SK-N-SH (cell line): ENCODE measurements at regions not wholly inside any gene's neighbourhood (a gene's known extent, or its start where the extent isn't known, plus 50 kb on each side); places are given as distances from the start of the nearest gene placed in this dataset.

Source experiments
- CTCF ChIP-seq: fragments of 200-600 bp; sonication (generic); IDR thresholded peaks from 2 replicates; pipeline ENCODE4 v1.6.1; 2017; ENCODE audit warnings: antibody characterized with exemption, mild to moderate bottlenecking, moderate library complexity
- EP300 ChIP-seq, 2 experiments: IDR thresholded peaks; 2 replicates each; pipeline versions ENCODE4 v1.4.0 to v1.6.1; 2012; ENCODE audit warnings: borderline replicate concordance in 1 of 2, low read depth in 1 of 2, low read length in 1 of 2
- FOXM1 ChIP-seq: IDR thresholded peaks from 2 replicates; pipeline ENCODE4 v1.4.0; 2012; ENCODE audit warnings: low read depth, mild to moderate bottlenecking
- RAD21 ChIP-seq: IDR thresholded peaks from 2 replicates; pipeline ENCODE4 v1.6.1; 2012; ENCODE audit warnings: mild to moderate bottlenecking, low read length
- ZBTB33 ChIP-seq: IDR thresholded peaks from 2 replicates; pipeline ENCODE4 v1.4.0; 2012; ENCODE audit warnings: low read depth, borderline replicate concordance

DNA sequence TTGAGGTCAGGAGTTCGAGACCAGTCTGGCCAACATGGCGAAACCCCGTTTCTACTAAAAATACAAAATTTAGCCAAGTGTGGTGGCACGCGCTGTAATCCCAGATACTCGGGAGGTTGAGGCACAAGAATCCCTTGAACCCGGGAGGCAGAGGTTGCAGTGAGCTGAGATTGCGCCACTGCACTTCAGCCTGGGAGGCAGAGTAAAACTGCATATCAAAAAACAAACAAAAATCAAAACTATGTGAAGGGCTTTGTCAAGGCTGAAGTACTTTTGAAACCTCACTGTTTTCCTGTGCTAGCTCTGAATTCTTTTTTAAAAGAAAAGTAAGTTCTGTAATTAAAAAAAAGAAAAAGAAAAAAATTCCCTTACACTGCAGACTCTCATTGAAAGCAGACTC is 65.1 kb upstream of the KLF4 start:
- TF ChIP-seq CTCF (no peak), RAD21 (no peak), ZBTB33 (no peak), EP300 (IDR thresholded peaks at IDR 0.05; ENCODE audit: borderline replicate concordance in 1 of 2, low read depth in 1 of 2, low read length in 1 of 2) (no peak), FOXM1 (no peak)
